ENCODE measurements at regions not wholly inside any gene's neighbourhood (a gene's known extent, or its start where the extent isn't known, plus 50 kb on each side); places are given as distances from the start of the nearest gene placed in this dataset.

GRCh38 chr2:239748811-239749210 is 276.3 kb downstream of the NDUFA10 start:
- Histone ChIP-seq H3K9me3 (ENCODE audit: control insufficient read depth, insufficient read depth, low read depth, low read length) (no peaks in the 10 kb centered on the region), H3K27ac (ENCODE audit: insufficient read depth, low read length) (no peak overlapping the region), H3K27me3 (ENCODE audit: control insufficient read depth, insufficient read depth, low read length) (no peaks in the 10 kb centered on the region), H3K36me3 (ENCODE audit: control insufficient read depth, insufficient read depth, low read length) (no peaks in the 10 kb centered on the region), H3K4me3 (replicated peaks in 1 of 4; ENCODE audit: control extremely low read depth in 1 of 4, insufficient read depth in 1 of 4, low read depth in 3 of 4, low read length in 4 of 4) (no peak overlapping the region), H3K9ac (ENCODE audit: insufficient read depth, low read length) (no peak overlapping the region), H4K20me1 (ENCODE audit: control insufficient read depth, extremely low read depth, insufficient read depth, low read length) (no peaks in the 10 kb centered on the region), H3K4me1 (ENCODE audit: control insufficient read depth, extremely low read depth, insufficient read depth, low read length) (no peaks in the 10 kb centered on the region), H2AFZ (ENCODE audit: low read length) (no peak overlapping the region), H3K79me2 (ENCODE audit: control insufficient read depth, insufficient read depth, low read length) (no peaks in the 10 kb centered on the region), H3K4me2 (ENCODE audit: extremely low read depth, insufficient read depth, low read length) (no peak overlapping the region)
- TF ChIP-seq CTCF (conservative IDR thresholded peaks at IDR 0.05 in 1 of 2, IDR thresholded peaks at IDR 0.05 in 1 of 2; ENCODE audit: low read depth in 1 of 2, low read length in 2 of 2), result no peak
- no peak for DNase-seq (ENCODE audit: low read depth in 2 of 2)

- no peak for DNase-seq (ENCODE audit: low read depth in 2 of 2)
- TF ChIP-seq EZH2 (IDR thresholded peaks at IDR 0.05; ENCODE audit: low read length, missing control alignments), result no peak
- no peak for TF ChIP-seq CTCF (conservative IDR thresholded peaks at IDR 0.05 in 1 of 2, IDR thresholded peaks at IDR 0.05 in 1 of 2; ENCODE audit: low read depth in 1 of 2, low read length in 2 of 2)
- H4K20me1 ChIP-seq (ENCODE audit: control insufficient read depth, extremely low read depth, insufficient read depth, low read length), result no peaks in the 10 kb centered on the region
- H3K27me3 ChIP-seq (ENCODE audit: control insufficient read depth, insufficient read depth, low read length), result no peaks in the 10 kb centered on the region
- H3K79me2 ChIP-seq (ENCODE audit: control insufficient read depth, insufficient read depth, low read length), result no peaks in the 10 kb centered on the region
- no peak overlapping the region for H3K27ac ChIP-seq (ENCODE audit: insufficient read depth, low read length)
- no peak overlapping the region for H3K4me3 ChIP-seq (replicated peaks in 1 of 4; ENCODE audit: control extremely low read depth in 1 of 4, insufficient read depth in 1 of 4, low read depth in 3 of 4, low read length in 4 of 4)
- H3K4me2 ChIP-seq (ENCODE audit: extremely low read depth, insufficient read depth, low read length), result no peak overlapping the region
- H3K36me3 ChIP-seq (ENCODE audit: control insufficient read depth, insufficient read depth, low read length), result no peaks in the 10 kb centered on the region
- no peaks in the 10 kb centered on the region for H3K4me1 ChIP-seq (ENCODE audit: control insufficient read depth, extremely low read depth, insufficient read depth, low read length)
- no peak overlapping the region for H2AFZ ChIP-seq (ENCODE audit: low read length)
- no peaks in the 10 kb centered on the region for H3K9me3 ChIP-seq (ENCODE audit: control insufficient read depth, insufficient read depth, low read depth, low read length)
- H3K9ac ChIP-seq (ENCODE audit: insufficient read depth, low read length), result no peak overlapping the region
Measured at GRCh38 chr2:239747771-239748170, 277.4 kb downstream of the NDUFA10 start.

GRCh38 chr2:239747274-239747673 is 277.9 kb downstream of the NDUFA10 start:
- Histone ChIP-seq H3K9ac (ENCODE audit: insufficient read depth, low read length) (no peak overlapping the region), H4K20me1 (ENCODE audit: control insufficient read depth, extremely low read depth, insufficient read depth, low read length) (no peaks in the 10 kb centered on the region), H3K79me2 (ENCODE audit: control insufficient read depth, insufficient read depth, low read length) (no peaks in the 10 kb centered on the region), H3K4me2 (ENCODE audit: extremely low read depth, insufficient read depth, low read length) (no peak overlapping the region), H3K27me3 (ENCODE audit: control insufficient read depth, insufficient read depth, low read length) (no peaks in the 10 kb centered on the region), H2AFZ (ENCODE audit: low read length) (no peak overlapping the region), H3K9me3 (ENCODE audit: control insufficient read depth, insufficient read depth, low read depth, low read length) (no peaks in the 10 kb centered on the region), H3K4me3 (replicated peaks in 1 of 4; ENCODE audit: control extremely low read depth in 1 of 4, insufficient read depth in 1 of 4, low read depth in 3 of 4, low read length in 4 of 4) (no peak overlapping the region), H3K4me1 (ENCODE audit: control insufficient read depth, extremely low read depth, insufficient read depth, low read length) (no peaks in the 10 kb centered on the region), H3K27ac (ENCODE audit: insufficient read depth, low read length) (no peak overlapping the region), H3K36me3 (ENCODE audit: control insufficient read depth, insufficient read depth, low read length) (no peaks in the 10 kb centered on the region)
- TF ChIP-seq CTCF (conservative IDR thresholded peaks at IDR 0.05 in 1 of 2, IDR thresholded peaks at IDR 0.05 in 1 of 2; ENCODE audit: low read depth in 1 of 2, low read length in 2 of 2) (no peak), EZH2 (IDR thresholded peaks at IDR 0.05; ENCODE audit: low read length, missing control alignments) (no peak)
- DNase-seq (ENCODE audit: low read depth in 2 of 2), result no peak
